PC-3 (cell line): ENCODE measurements at regions not wholly inside any gene's neighbourhood (a gene's known extent, or its start where the extent isn't known, plus 50 kb on each side); places are given as distances from the start of the nearest gene placed in this dataset.

Experiments used
- ATAC-seq: fragments of 200-7000 bp; cut with Tn5 transposase; 2 replicates; pipeline ENCODE4 v1.9.1; 2020; ENCODE audit warnings: mild to moderate bottlenecking, moderate library complexity
- BruUV-seq: library from RNA; stranded (reverse); fragments of 400-500 nt; replicated peaks from 2 replicates; lab custom pipeline; 2021; lab: Mats Ljungman, UMichigan
- CTCF ChIA-PET: fragments of 300-600 bp; sonication (Branson Sonifier 250); formaldehyde crosslinking; loops from one replicate; lab custom pipeline; 2022; ENCODE audit warnings: antibody characterized with exemption; lab: Charles Lee
- POLR2A ChIA-PET: fragments of 300-600 bp; sonication (Branson Sonifier 250); formaldehyde crosslinking; loops from one replicate; lab custom pipeline; 2022; ENCODE audit warnings: antibody characterized with exemption; ENCODE audit not compliant: unreplicated experiment; lab: Charles Lee
- DNase-seq: peaks from one replicate; pipeline ENCODE4 v3.0.0-alpha.2; 2015
- H2AFZ ChIP-seq: fragments of 300-600 bp; sonication (generic); 2 replicates; pipeline ENCODE4 v1.6.0; 2016; ENCODE audit warnings: antibody characterized with exemption, low read length
- H3F3A ChIP-seq: fragments of 300-600 bp; sonication (generic); one replicate; pipeline ENCODE4 v1.6.0; 2017; ENCODE audit warnings: antibody characterized with exemption, low read length, control low read depth, mild to moderate bottlenecking; ENCODE audit not compliant: unreplicated experiment
- H3K27ac ChIP-seq: fragments of 300-600 bp; sonication (generic); 2 replicates; pipeline ENCODE4 v1.5.1; 2016; ENCODE audit warnings: mild to moderate bottlenecking, low read length
- H3K27me3 ChIP-seq: fragments of 300-600 bp; sonication (generic); 2 replicates; pipeline ENCODE4 v1.6.1; 2016; ENCODE audit warnings: low read length, mixed read lengths
- H3K36me3 ChIP-seq: fragments of 300-600 bp; sonication (generic); 2 replicates; pipeline ENCODE4 v1.6.1; 2016; ENCODE audit warnings: low read depth, mixed run types, low read length, mixed read lengths
- H3K4me1 ChIP-seq: fragments of 300-600 bp; sonication (generic); 2 replicates; pipeline ENCODE4 v1.5.1; 2016; ENCODE audit warnings: low read length; ENCODE audit not compliant: insufficient read depth
- H3K4me2 ChIP-seq: fragments of 300-600 bp; sonication (generic); 2 replicates; pipeline ENCODE4 v1.6.0; 2016; ENCODE audit warnings: low read length
- H3K4me3 ChIP-seq: fragments of 300-600 bp; sonication (generic); 2 replicates; pipeline ENCODE4 v1.5.1; 2016; ENCODE audit warnings: mild to moderate bottlenecking, low read length, mixed read lengths
- H3K79me2 ChIP-seq: fragments of 300-600 bp; sonication (generic); 2 replicates; pipeline ENCODE4 v1.6.1; 2017; ENCODE audit warnings: low read length, mixed read lengths
- H3K9ac ChIP-seq: fragments of 300-600 bp; sonication (generic); 2 replicates; pipeline ENCODE4 v1.6.0; 2016; ENCODE audit warnings: mild to moderate bottlenecking, low read length
- H3K9me2 ChIP-seq: fragments of 300-600 bp; sonication (generic); replicated peaks from 2 replicates; pipeline ENCODE4 v1.6.1; 2016; ENCODE audit warnings: mixed run types, low read length, mixed read lengths
- H3K9me3 ChIP-seq: fragments of 300-600 bp; sonication (generic); 2 replicates; pipeline ENCODE4 v1.6.1; 2016; ENCODE audit warnings: low read length, mixed read lengths
- H4K20me1 ChIP-seq: fragments of 300-600 bp; sonication (generic); 2 replicates; pipeline ENCODE4 v1.6.1; 2016; ENCODE audit warnings: low read length, mixed read lengths
- CTCF ChIP-seq: fragments of 300-600 bp; sonication (generic); conservative IDR thresholded peaks from 2 replicates; pipeline ENCODE4 v1.5.1; 2017; ENCODE audit warnings: antibody characterized with exemption, low read depth, mild to moderate bottlenecking, low read length
- EZH2 ChIP-seq: fragments of 300-600 bp; sonication (generic); IDR thresholded peaks from one replicate; pipeline ENCODE4 v1.6.1; 2017; ENCODE audit warnings: antibody characterized with exemption, mild to moderate bottlenecking, low read length; ENCODE audit not compliant: unreplicated experiment
- EZH2phosphoT487 ChIP-seq: fragments of 300-600 bp; sonication (generic); IDR thresholded peaks from 2 replicates; pipeline ENCODE4 v1.6.1; 2018; ENCODE audit warnings: mild to moderate bottlenecking, antibody characterized with exemption, low read length, borderline replicate concordance
- intact Hi-C: fragments of 100-400 bp; cut with micrococcal nuclease; formaldehyde crosslinking; loops from 2 replicates; pipeline ENCODE4 v1.9.0; 2023

DNA sequence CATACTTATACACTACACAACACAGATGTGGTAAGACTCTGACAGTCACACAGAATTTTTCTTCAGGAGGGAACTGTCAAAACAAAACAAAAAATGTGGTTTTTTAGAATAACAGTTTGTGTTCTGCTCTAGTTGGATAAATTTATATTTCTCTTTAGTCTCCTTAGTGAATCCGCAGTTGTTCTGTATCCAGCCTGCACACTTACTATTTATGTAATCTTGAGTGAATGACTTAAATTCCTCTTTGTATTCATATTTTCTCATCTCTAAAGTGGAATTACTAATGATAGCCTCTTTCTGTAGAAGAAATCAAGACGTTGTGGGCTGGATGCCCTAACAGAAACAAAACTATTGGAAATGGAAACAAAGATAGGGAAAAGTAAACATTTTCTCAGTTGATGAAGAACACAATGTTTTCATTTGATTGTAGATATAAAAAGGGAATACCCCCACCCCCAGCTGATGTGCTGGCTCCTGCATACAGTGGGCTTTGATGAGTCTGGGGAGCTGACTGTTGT is 375.2 kb downstream of the TRIB2 start:
- Histone ChIP-seq H2AFZ (no peak overlapping the region), H3K79me2 (no peaks in the 10 kb centered on the region), H3K4me1 (no peaks in the 10 kb centered on the region), H3K36me3 (no peaks in the 10 kb centered on the region), H3K9me2 (no peaks in the 10 kb centered on the region), H3K4me2 (no peak overlapping the region), H3K9me3 (no peaks in the 10 kb centered on the region), H3K27me3 (peaks cover 26% of the 10 kb centered on the region), H3F3A (no peaks in the 10 kb centered on the region), H3K4me3 (no peak overlapping the region), H3K27ac (no peak overlapping the region), H4K20me1 (no peaks in the 10 kb centered on the region), H3K9ac (no peak overlapping the region)
- TF ChIP-seq CTCF: no peak
- intact Hi-C loops: no loop called here
- ChIA-PET CTCF (no interaction called here), POLR2A (no interaction called here)
- DNase-seq: no peak
- ATAC-seq: no peak
- no TSS peak for BruUV-seq

GRCh38 chr2:13093416-13093991 is 376.8 kb downstream of the TRIB2 start:
- Histone ChIP-seq H3K27me3 (peaks cover 10% of the 10 kb centered on the region), H3K4me1 (no peaks in the 10 kb centered on the region), H3K36me3 (no peaks in the 10 kb centered on the region), H3K9ac (no peak overlapping the region), H3K4me3 (no peak overlapping the region), H4K20me1 (no peaks in the 10 kb centered on the region), H3K9me2 (no peaks in the 10 kb centered on the region), H3K4me2 (no peak overlapping the region), H3K27ac (no peak overlapping the region), H2AFZ (no peak overlapping the region), H3F3A (no peaks in the 10 kb centered on the region), H3K79me2 (no peaks in the 10 kb centered on the region), H3K9me3 (no peaks in the 10 kb centered on the region)
- POLR2A ChIA-PET: no interaction called here
- intact Hi-C loops: no loop called here
- ATAC-seq: no peak
- DNase-seq: no peak
- CTCF ChIA-PET: no interaction called here
- no TSS peak for BruUV-seq
- no peak for TF ChIP-seq EZH2phosphoT487
- TF ChIP-seq EZH2: no peak
- TF ChIP-seq CTCF: no peak

DNA sequence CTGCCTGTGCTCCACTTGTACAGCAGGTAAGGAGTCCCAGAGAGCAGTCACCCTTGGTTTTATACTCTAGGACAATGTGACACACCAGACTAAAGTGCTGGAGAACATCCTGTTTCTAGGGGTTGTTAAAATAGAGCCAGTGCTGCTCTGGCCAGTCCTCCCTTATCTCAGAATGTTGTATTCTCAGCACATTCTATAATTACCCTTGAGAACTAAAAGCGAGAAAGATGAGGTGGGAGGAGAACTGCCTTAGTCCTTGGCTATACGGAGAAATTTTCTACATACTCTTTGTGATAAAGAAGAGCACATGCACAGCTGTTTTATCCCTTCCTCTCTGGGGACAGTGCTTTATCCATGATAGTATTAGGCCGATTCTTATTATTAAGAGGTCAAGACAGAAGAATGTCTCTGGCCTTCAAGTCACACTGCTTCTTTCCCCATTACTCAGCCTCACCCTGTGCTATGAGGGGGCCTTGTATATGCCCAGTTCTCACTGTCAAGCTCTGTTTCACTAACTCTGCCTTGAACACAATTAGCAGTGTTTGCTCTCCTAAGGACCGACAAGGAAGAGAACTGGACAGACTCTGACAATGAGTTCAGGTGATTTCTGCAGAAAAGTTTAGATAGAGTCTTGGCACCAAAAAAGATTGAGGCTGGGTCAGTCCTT is 385.8 kb downstream of the TRIB2 start:
- no peak overlapping the region for H3K4me2 ChIP-seq
- H3K27me3 ChIP-seq: peaks cover 35% of the 10 kb centered on the region
- H3K9ac ChIP-seq: no peak overlapping the region
- DNase-seq: no peak
- H2AFZ ChIP-seq: no peak overlapping the region
- H3K9me3 ChIP-seq: 0 out of 2 replicates have a peak, but pooled peaks cover 6% of the 10 kb centered on the region
- POLR2A ChIA-PET: no interaction called here
- H3F3A ChIP-seq: no peaks in the 10 kb centered on the region
- H3K27ac ChIP-seq: no peak overlapping the region
- no peak for ATAC-seq
- no peaks in the 10 kb centered on the region for H3K4me1 ChIP-seq
- CTCF ChIA-PET: no interaction called here
- BruUV-seq: no TSS peak
- no peaks in the 10 kb centered on the region for H3K9me2 ChIP-seq
- H3K36me3 ChIP-seq: no peaks in the 10 kb centered on the region
- no peak for TF ChIP-seq EZH2
- intact Hi-C loops: no loop called here
- no peaks in the 10 kb centered on the region for H3K79me2 ChIP-seq
- H3K4me3 ChIP-seq: no peak overlapping the region
- H4K20me1 ChIP-seq: no peaks in the 10 kb centered on the region
